ENCODE measurements at regions not wholly inside any gene's neighbourhood (a gene's known extent, or its start where the extent isn't known, plus 50 kb on each side); places are given as distances from the start of the nearest gene placed in this dataset.

- POLR2A ChIA-PET, result no interaction called here
Measured at GRCh38 chr20:52318651-52319050, 127.1 kb upstream of the ZFP64 start.

More at GRCh38 chr20:52318651-52319050, 127.1 kb upstream of the ZFP64 start:
- in situ Hi-C loops (cut with MboI), result loop anchor here (10.0 kb wide), 1 partner anchor 896 kb away; no protein-coding TSS in a partner anchor
- Histone ChIP-seq H2AFZ (ENCODE audit: control insufficient read depth, low read depth, low read length) (no peak overlapping the region), H3K9ac (ENCODE audit: control insufficient read depth, insufficient read depth, low read length) (no peak overlapping the region), H3K4me2 (ENCODE audit: control insufficient read depth, insufficient read depth) (no peak overlapping the region), H3K36me3 (ENCODE audit: control insufficient read depth in 2 of 2, insufficient read depth in 2 of 2, low read length in 1 of 2) (no peaks in the 10 kb centered on the region), H4K20me1 (ENCODE audit: control insufficient read depth, insufficient read depth) (no peaks in the 10 kb centered on the region), H3K9me3 (replicated peaks; ENCODE audit: control insufficient read depth, insufficient read depth, low read length) (no peaks in the 10 kb centered on the region; the same call in 2 of the 3 replicates), H3K27me3 (replicated peaks in 1 of 2; ENCODE audit: control insufficient read depth in 2 of 2, insufficient read depth in 2 of 2, low read length in 1 of 2) (no peaks in the 10 kb centered on the region), H3K79me2 (ENCODE audit: control insufficient read depth, insufficient read depth, low read length) (no peaks in the 10 kb centered on the region), H3K4me1 (ENCODE audit: control insufficient read depth, insufficient read depth, low read length) (no peaks in the 10 kb centered on the region), H3K4me3 (no peak overlapping the region), H3K27ac (ENCODE audit: control insufficient read depth, insufficient read depth) (no peak overlapping the region)
- intact Hi-C loops (cut with micrococcal nuclease; ENCODE audit: unreplicated experiment), result no loop called here
- ChIA-PET SMC1A (ENCODE audit: uncharacterized antibody, unreplicated experiment) (no interaction called here), CTCF (no interaction called here), RAD21 (ENCODE audit: unreplicated experiment) (no interaction called here)
- FAIRE-seq (no peak), ATAC-seq (no peak), DNase-seq (ENCODE audit: low read depth, low spot score) (no peak)
- TF ChIP-seq ZBED1 (IDR thresholded peaks at IDR 0.05; ENCODE audit: borderline replicate concordance), result no peak
- TF ChIP-seq SREBF1 (IDR thresholded peaks at IDR 0.05; ENCODE audit: low read length), result no peak
- TF ChIP-seq SRF (IDR thresholded peaks at IDR 0.05; ENCODE audit: low read depth in 2 of 2, low read length in 2 of 2), result no peak
- TF ChIP-seq, protein P1, sequence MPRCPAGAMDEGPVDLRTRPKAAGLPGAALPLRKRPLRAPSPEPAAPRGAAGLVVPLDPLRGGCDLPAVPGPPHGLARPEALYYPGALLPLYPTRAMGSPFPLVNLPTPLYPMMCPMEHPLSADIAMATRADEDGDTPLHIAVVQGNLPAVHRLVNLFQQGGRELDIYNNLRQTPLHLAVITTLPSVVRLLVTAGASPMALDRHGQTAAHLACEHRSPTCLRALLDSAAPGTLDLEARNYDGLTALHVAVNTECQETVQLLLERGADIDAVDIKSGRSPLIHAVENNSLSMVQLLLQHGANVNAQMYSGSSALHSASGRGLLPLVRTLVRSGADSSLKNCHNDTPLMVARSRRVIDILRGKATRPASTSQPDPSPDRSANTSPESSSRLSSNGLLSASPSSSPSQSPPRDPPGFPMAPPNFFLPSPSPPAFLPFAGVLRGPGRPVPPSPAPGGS (IDR thresholded peaks at IDR 0.05; ENCODE audit: borderline replicate concordance, insufficient read depth, low read depth, low read length, poor library complexity, severe bottlenecking), result no peak
- TF ChIP-seq MTA3 (IDR thresholded peaks at IDR 0.05; ENCODE audit: borderline replicate concordance, low read length), result no peak
- no peak for TF ChIP-seq EP300 (IDR thresholded peaks at IDR 0.05; ENCODE audit: borderline replicate concordance in 1 of 2, control insufficient read depth in 1 of 2, low read depth in 2 of 2, low read length in 2 of 2)
- TF ChIP-seq PBX3 (IDR thresholded peaks at IDR 0.05; ENCODE audit: insufficient replicate concordance, low read depth, low read length), result no peak
- TF ChIP-seq LARP7 (IDR thresholded peaks at IDR 0.05), result no peak
- WGBS (ENCODE audit: insufficient coverage, insufficient replicate concordance, low lambda C conversion rate, missing lambda C conversion rate), result 3% methylated on average over 6 of the region's 6 CpGs
- no TSS peak for BruUV-seq (replicated peaks)

Data from GM12878 (cell line).